ENCODE measurements at regions not wholly inside any gene's neighbourhood (a gene's known extent, or its start where the extent isn't known, plus 50 kb on each side); places are given as distances from the start of the nearest gene placed in this dataset.
A peak's percentile ranks its signal among the peaks of the same experiment; 100 is the strongest.

GRCh38 chr18:50458796-50459195 is 84.0 kb downstream of the SKA1 start:
- no peak for TF ChIP-seq CTCF (IDR thresholded peaks at IDR 0.05; ENCODE audit: insufficient read depth, low read length, severe bottlenecking)
- no peak for FAIRE-seq

GRCh38 chr18:50460062-50460461 is 85.2 kb downstream of the SKA1 start:
- TF ChIP-seq CTCF (IDR thresholded peaks at IDR 0.05; ENCODE audit: insufficient read depth, low read length, severe bottlenecking) = no peak
- no peak overlapping the region for H3K4me3 ChIP-seq (ENCODE audit: low read depth, low read length)
- H3K27me3 ChIP-seq (ENCODE audit: control insufficient read depth, insufficient read depth, low read length) = no peaks in the 10 kb centered on the region
- FAIRE-seq (no peak), DNase-seq (ENCODE audit: low read depth) (no peak)
- no peaks in the 10 kb centered on the region for H3K36me3 ChIP-seq (ENCODE audit: control insufficient read depth, insufficient read depth, low read length)

More at GRCh38 chr18:50458796-50459195, 84.0 kb downstream of the SKA1 start:
- DNase-seq (ENCODE audit: low read depth) = no peak
- no peaks in the 10 kb centered on the region for H3K27me3 ChIP-seq (ENCODE audit: control insufficient read depth, insufficient read depth, low read length)
- no peaks in the 10 kb centered on the region for H3K36me3 ChIP-seq (ENCODE audit: control insufficient read depth, insufficient read depth, low read length)
- H3K4me3 ChIP-seq (ENCODE audit: low read depth, low read length) = no peak overlapping the region

GRCh38 chr18:50460716-50461115 is 85.9 kb downstream of the SKA1 start:
- H3K4me3 ChIP-seq (ENCODE audit: low read depth, low read length) = no peak overlapping the region
- H3K27me3 ChIP-seq (ENCODE audit: control insufficient read depth, insufficient read depth, low read length) = no peaks in the 10 kb centered on the region
- no peak for TF ChIP-seq CTCF (IDR thresholded peaks at IDR 0.05; ENCODE audit: insufficient read depth, low read length, severe bottlenecking)
- DNase-seq (ENCODE audit: low read depth) (no peak), FAIRE-seq (no peak)
- no peaks in the 10 kb centered on the region for H3K36me3 ChIP-seq (ENCODE audit: control insufficient read depth, insufficient read depth, low read length)

GRCh38 chr18:50461251-50461650 is 86.4 kb downstream of the SKA1 start:
- Histone ChIP-seq H3K36me3 (ENCODE audit: control insufficient read depth, insufficient read depth, low read length) (no peaks in the 10 kb centered on the region), H3K4me3 (ENCODE audit: low read depth, low read length) (no peak overlapping the region), H3K27me3 (ENCODE audit: control insufficient read depth, insufficient read depth, low read length) (no peaks in the 10 kb centered on the region)
- TF ChIP-seq CTCF (IDR thresholded peaks at IDR 0.05; ENCODE audit: insufficient read depth, low read length, severe bottlenecking) = no peak
- FAIRE-seq (no peak), DNase-seq (ENCODE audit: low read depth) (no peak)

GRCh38 chr18:50465211-50466153 is 90.6 kb downstream of the SKA1 start:
- Histone ChIP-seq H3K36me3 (ENCODE audit: control insufficient read depth, insufficient read depth, low read length) (no peaks in the 10 kb centered on the region), H3K27me3 (ENCODE audit: control insufficient read depth, insufficient read depth, low read length) (no peaks in the 10 kb centered on the region), H3K4me3 (ENCODE audit: low read depth, low read length) (no peak overlapping the region)
- peak; percentile 30 for DNase-seq (ENCODE audit: low read depth)
- FAIRE-seq = no peak
- TF ChIP-seq CTCF (IDR thresholded peaks at IDR 0.05; ENCODE audit: insufficient read depth, low read length, severe bottlenecking) = no peak
